ENCODE measurements at regions not wholly inside any gene's neighbourhood (a gene's known extent, or its start where the extent isn't known, plus 50 kb on each side); places are given as distances from the start of the nearest gene placed in this dataset.

DNA sequence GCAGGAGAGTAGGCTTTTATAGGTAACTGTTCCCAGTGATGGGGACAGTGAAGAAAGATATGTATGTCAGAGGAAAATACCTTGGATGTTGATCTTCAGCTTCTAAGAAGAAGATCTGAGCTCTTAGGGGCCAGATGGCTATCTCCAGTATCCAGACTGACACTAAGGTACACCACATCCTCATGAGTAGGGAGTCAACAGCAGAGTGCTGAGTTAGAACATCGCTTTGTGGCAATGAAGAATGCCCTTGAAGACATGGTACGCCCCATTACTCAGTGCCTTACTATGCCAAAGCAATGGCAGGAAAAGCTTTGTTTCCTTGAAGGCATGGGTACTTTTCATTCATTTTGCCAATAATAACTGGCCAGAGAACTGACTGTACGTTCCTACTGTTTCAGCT, 263.7 kb downstream of the CEMIP2 start:
- Histone ChIP-seq H3K9me3 (ENCODE audit: insufficient read depth in 2 of 2, low read depth in 1 of 2, low read length in 1 of 2) (no peaks in the 10 kb centered on the region), H3K18ac (ENCODE audit: extremely low read depth, low read length) (no peak overlapping the region), H3K9ac (replicated peaks in 1 of 4; ENCODE audit: extremely low read depth in 1 of 4, low read depth in 3 of 4, low read length in 3 of 4) (no peak overlapping the region), H4K5ac (ENCODE audit: insufficient read length, low read depth, low read length) (no peak overlapping the region), H3K14ac (ENCODE audit: insufficient read length) (no peak overlapping the region), H4K20me1 (replicated peaks in 1 of 2; ENCODE audit: control insufficient read depth in 1 of 2, insufficient read depth in 2 of 2, low read length in 2 of 2) (no peaks in the 10 kb centered on the region), H3K4ac (replicated peaks; ENCODE audit: insufficient read length, low read depth, low read length) (no peak overlapping the region), H2BK20ac (ENCODE audit: low read length) (no peak overlapping the region), H3K4me2 (ENCODE audit: insufficient read depth in 1 of 2, low read depth in 2 of 2, low read length in 2 of 2) (no peak overlapping the region), H2BK15ac (ENCODE audit: low read length) (no peak overlapping the region), H3K27ac (ENCODE audit: low read depth, low read length) (no peak overlapping the region), H3K56ac (replicated peaks; ENCODE audit: insufficient read length, low read depth, low read length) (no peak overlapping the region), H2BK120ac (replicated peaks; ENCODE audit: low read depth, low read length) (no peak overlapping the region), H3K4me3 (ENCODE audit: extremely low read depth in 1 of 4, insufficient read depth in 2 of 4, low read depth in 3 of 4, low read length in 4 of 4) (no peak overlapping the region), H3K23me2 (ENCODE audit: low read depth, low read length) (no peaks in the 10 kb centered on the region), H3K36me3 (ENCODE audit: control insufficient read depth in 2 of 4, insufficient read depth in 4 of 4, low read length in 3 of 4) (no peaks in the 10 kb centered on the region), H3K79me2 (ENCODE audit: control insufficient read depth in 1 of 2, insufficient read depth in 2 of 2, low read length in 2 of 2) (no peaks in the 10 kb centered on the region), H4K8ac (ENCODE audit: extremely low read depth, insufficient read depth, low read length) (no peak overlapping the region), H2BK5ac (ENCODE audit: low read depth, low read length) (no peak overlapping the region), H3K27me3 (replicated peaks in 1 of 4; ENCODE audit: control insufficient read depth in 3 of 4, extremely low read depth in 1 of 4, insufficient read depth in 3 of 4, low read length in 3 of 4) (no peaks in the 10 kb centered on the region), H2BK12ac (ENCODE audit: low read depth, low read length) (no peak overlapping the region), H3K4me1 (replicated peaks in 1 of 4; ENCODE audit: control insufficient read depth in 3 of 4, insufficient read depth in 4 of 4, low read length in 3 of 4) (no peaks in the 10 kb centered on the region; a peak in 1 of 7 replicates), H3K79me1 (ENCODE audit: low read depth, low read length) (no peaks in the 10 kb centered on the region), H2AFZ (ENCODE audit: low read length) (no peak overlapping the region), H2AK5ac (ENCODE audit: low read depth, low read length) (no peak overlapping the region), H3K23ac (ENCODE audit: insufficient read length) (no peak overlapping the region), H4K91ac (replicated peaks; ENCODE audit: insufficient read length, low read length) (no peak overlapping the region)
- no peak for FAIRE-seq
- ChIA-PET POLR2A (ENCODE audit: partially characterized antibody) (no interaction called here), CTCF (ENCODE audit: partially characterized antibody) (no interaction called here)
- no peak for DNase-seq (ENCODE audit: low read depth in 1 of 2, low spot score in 2 of 2)
- TF ChIP-seq SIN3A (conservative IDR thresholded peaks at IDR 0.05 in 1 of 2, IDR thresholded peaks at IDR 0.05 in 1 of 2; ENCODE audit: low read depth in 1 of 2, low read length in 2 of 2): no peak
- TF ChIP-seq EZH2 (IDR thresholded peaks at IDR 0.05; ENCODE audit: low read depth, low read length, severe bottlenecking): no peak
- TF ChIP-seq CBX5 (IDR thresholded peaks at IDR 0.05; ENCODE audit: low read depth, low read length): no peak
- no peak for TF ChIP-seq TBP (IDR thresholded peaks at IDR 0.05; ENCODE audit: low read depth, low read length)
- TF ChIP-seq GTF2F1 (IDR thresholded peaks at IDR 0.05; ENCODE audit: borderline replicate concordance, low read depth, low read length): no peak
- 93% methylated on average over 3 of the region's 3 CpGs; no CpG with 5 or more reads in 1 of the 2 experiments for WGBS, 2 experiments (ENCODE audit: extremely low coverage in 1 of 2, insufficient coverage in 1 of 2, insufficient read length in 1 of 2, insufficient replicate concordance in 2 of 2, low coverage in 1 of 2, low lambda C conversion rate in 2 of 2, missing lambda C conversion rate in 1 of 2)
